ENCODE measurements at regions not wholly inside any gene's neighbourhood (a gene's known extent, or its start where the extent isn't known, plus 50 kb on each side); places are given as distances from the start of the nearest gene placed in this dataset.

DNA sequence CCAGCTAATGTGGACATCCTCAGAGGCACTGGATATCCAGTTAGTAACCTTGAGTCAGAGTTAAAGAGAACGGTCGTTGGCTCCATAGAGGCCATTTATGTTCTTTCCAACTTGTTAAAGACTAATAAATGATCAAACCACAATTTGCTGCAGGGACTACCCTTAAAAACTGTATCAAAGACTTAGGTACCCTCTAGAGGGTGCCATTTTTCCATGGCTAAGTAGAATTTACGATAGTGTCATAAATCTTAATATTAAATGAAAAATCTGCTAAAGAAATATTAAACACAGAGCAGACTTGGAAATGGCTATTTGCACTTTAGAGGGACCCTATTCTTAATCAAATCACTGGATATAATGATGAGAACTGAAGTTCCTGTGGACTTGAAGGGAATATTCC lies 685.2 kb upstream of the CHORDC1 start:
- Mint-ChIP-seq H3K27me3 (ENCODE audit: low read depth) (no peaks in the 10 kb centered on the region), H3K27ac (no peak overlapping the region), H3K9me3 (no peaks in the 10 kb centered on the region), H3K4me3 (no peak overlapping the region), H3K4me1 (peaks cover 19% of the 10 kb centered on the region), H3K36me3 (no peaks in the 10 kb centered on the region)
- ChIA-PET CTCF (no interaction called here), POLR2A (no interaction called here)
- TF ChIP-seq ETV6 (CRISPR knock-in tag; IDR thresholded peaks at IDR 0.05) = no peak
- no peak for TF ChIP-seq PRRX2 (CRISPR knock-in tag; IDR thresholded peaks at IDR 0.05)
- TF ChIP-seq FOXJ3 (CRISPR knock-in tag; IDR thresholded peaks at IDR 0.05; ENCODE audit: borderline replicate concordance) = no peak
- no peak for TF ChIP-seq ZNF671 (CRISPR knock-in tag; IDR thresholded peaks at IDR 0.05)
- TF ChIP-seq, protein P1, sequence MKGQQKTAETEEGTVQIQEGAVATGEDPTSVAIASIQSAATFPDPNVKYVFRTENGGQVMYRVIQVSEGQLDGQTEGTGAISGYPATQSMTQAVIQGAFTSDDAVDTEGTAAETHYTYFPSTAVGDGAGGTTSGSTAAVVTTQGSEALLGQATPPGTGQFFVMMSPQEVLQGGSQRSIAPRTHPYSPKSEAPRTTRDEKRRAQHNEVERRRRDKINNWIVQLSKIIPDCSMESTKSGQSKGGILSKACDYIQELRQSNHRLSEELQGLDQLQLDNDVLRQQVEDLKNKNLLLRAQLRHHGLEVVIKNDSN (CRISPR knock-in tag; IDR thresholded peaks at IDR 0.05) = no peak
- TF ChIP-seq, protein P2, sequence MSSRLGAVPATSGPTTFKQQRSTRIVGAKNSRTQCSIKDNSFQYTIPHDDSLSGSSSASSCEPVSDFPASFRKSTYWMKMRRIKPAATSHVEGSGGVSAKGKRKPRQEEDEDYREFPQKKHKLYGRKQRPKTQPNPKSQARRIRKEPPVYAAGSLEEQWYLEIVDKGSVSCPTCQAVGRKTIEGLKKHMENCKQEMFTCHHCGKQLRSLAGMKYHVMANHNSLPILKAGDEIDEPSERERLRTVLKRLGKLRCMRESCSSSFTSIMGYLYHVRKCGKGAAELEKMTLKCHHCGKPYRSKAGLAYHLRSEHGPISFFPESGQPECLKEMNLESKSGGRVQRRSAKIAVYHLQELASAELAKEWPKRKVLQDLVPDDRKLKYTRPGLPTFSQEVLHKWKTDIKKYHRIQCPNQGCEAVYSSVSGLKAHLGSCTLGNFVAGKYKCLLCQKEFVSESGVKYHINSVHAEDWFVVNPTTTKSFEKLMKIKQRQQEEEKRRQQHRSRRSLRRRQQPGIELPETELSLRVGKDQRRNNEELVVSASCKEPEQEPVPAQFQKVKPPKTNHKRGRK (CRISPR knock-in tag; IDR thresholded peaks at IDR 0.05; ENCODE audit: borderline replicate concordance) = no peak
- TF ChIP-seq NFYB (CRISPR knock-in tag; conservative IDR thresholded peaks at IDR 0.05; ENCODE audit: low read depth) = no peak
- TF ChIP-seq, protein P3, sequence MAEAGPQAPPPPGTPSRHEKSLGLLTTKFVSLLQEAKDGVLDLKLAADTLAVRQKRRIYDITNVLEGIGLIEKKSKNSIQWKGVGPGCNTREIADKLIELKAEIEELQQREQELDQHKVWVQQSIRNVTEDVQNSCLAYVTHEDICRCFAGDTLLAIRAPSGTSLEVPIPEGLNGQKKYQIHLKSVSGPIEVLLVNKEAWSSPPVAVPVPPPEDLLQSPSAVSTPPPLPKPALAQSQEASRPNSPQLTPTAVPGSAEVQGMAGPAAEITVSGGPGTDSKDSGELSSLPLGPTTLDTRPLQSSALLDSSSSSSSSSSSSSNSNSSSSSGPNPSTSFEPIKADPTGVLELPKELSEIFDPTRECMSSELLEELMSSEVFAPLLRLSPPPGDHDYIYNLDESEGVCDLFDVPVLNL (CRISPR knock-in tag; IDR thresholded peaks at IDR 0.05; ENCODE audit: borderline replicate concordance, low read depth) = no peak
- TF ChIP-seq, protein P4, sequence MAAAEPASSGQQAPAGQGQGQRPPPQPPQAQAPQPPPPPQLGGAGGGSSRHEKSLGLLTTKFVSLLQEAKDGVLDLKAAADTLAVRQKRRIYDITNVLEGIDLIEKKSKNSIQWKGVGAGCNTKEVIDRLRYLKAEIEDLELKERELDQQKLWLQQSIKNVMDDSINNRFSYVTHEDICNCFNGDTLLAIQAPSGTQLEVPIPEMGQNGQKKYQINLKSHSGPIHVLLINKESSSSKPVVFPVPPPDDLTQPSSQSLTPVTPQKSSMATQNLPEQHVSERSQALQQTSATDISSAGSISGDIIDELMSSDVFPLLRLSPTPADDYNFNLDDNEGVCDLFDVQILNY (CRISPR knock-in tag; IDR thresholded peaks at IDR 0.05) = no peak
- TF ChIP-seq FOXP1 (CRISPR knock-in tag; IDR thresholded peaks at IDR 0.05; ENCODE audit: borderline replicate concordance) = no peak
- TF ChIP-seq, protein P5, sequence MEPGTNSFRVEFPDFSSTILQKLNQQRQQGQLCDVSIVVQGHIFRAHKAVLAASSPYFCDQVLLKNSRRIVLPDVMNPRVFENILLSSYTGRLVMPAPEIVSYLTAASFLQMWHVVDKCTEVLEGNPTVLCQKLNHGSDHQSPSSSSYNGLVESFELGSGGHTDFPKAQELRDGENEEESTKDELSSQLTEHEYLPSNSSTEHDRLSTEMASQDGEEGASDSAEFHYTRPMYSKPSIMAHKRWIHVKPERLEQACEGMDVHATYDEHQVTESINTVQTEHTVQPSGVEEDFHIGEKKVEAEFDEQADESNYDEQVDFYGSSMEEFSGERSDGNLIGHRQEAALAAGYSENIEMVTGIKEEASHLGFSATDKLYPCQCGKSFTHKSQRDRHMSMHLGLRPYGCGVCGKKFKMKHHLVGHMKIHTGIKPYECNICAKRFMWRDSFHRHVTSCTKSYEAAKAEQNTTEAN (CRISPR knock-in tag; IDR thresholded peaks at IDR 0.05) = no peak
- TF ChIP-seq IRF2 (CRISPR knock-in tag; IDR thresholded peaks at IDR 0.05; ENCODE audit: borderline replicate concordance, low read depth) = no peak
- TF ChIP-seq TP53 (CRISPR knock-in tag; IDR thresholded peaks at IDR 0.05) = no peak
- TF ChIP-seq ZNF416 (CRISPR knock-in tag; IDR thresholded peaks at IDR 0.05) = no peak
- no peak for TF ChIP-seq RELA (CRISPR knock-in tag; IDR thresholded peaks at IDR 0.05; ENCODE audit: borderline replicate concordance)
- TF ChIP-seq, protein P6, sequence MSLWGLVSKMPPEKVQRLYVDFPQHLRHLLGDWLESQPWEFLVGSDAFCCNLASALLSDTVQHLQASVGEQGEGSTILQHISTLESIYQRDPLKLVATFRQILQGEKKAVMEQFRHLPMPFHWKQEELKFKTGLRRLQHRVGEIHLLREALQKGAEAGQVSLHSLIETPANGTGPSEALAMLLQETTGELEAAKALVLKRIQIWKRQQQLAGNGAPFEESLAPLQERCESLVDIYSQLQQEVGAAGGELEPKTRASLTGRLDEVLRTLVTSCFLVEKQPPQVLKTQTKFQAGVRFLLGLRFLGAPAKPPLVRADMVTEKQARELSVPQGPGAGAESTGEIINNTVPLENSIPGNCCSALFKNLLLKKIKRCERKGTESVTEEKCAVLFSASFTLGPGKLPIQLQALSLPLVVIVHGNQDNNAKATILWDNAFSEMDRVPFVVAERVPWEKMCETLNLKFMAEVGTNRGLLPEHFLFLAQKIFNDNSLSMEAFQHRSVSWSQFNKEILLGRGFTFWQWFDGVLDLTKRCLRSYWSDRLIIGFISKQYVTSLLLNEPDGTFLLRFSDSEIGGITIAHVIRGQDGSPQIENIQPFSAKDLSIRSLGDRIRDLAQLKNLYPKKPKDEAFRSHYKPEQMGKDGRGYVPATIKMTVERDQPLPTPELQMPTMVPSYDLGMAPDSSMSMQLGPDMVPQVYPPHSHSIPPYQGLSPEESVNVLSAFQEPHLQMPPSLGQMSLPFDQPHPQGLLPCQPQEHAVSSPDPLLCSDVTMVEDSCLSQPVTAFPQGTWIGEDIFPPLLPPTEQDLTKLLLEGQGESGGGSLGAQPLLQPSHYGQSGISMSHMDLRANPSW (CRISPR knock-in tag; conservative IDR thresholded peaks at IDR 0.05; ENCODE audit: low read depth) = no peak
- TF ChIP-seq, protein P7, sequence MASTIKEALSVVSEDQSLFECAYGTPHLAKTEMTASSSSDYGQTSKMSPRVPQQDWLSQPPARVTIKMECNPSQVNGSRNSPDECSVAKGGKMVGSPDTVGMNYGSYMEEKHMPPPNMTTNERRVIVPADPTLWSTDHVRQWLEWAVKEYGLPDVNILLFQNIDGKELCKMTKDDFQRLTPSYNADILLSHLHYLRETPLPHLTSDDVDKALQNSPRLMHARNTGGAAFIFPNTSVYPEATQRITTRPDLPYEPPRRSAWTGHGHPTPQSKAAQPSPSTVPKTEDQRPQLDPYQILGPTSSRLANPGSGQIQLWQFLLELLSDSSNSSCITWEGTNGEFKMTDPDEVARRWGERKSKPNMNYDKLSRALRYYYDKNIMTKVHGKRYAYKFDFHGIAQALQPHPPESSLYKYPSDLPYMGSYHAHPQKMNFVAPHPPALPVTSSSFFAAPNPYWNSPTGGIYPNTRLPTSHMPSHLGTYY (CRISPR knock-in tag; IDR thresholded peaks at IDR 0.05) = no peak
- no peak for TF ChIP-seq ZBTB21 (CRISPR knock-in tag; IDR thresholded peaks at IDR 0.05; ENCODE audit: borderline replicate concordance)
- TF ChIP-seq ZNF219 (CRISPR knock-in tag; IDR thresholded peaks at IDR 0.05; ENCODE audit: borderline replicate concordance) = no peak
- ATAC-seq (no peak), DNase-seq (ENCODE audit: low spot score) (no peak)
